Endothelial cell of umbilical vein (primary cell): ENCODE measurements at regions not wholly inside any gene's neighbourhood (a gene's known extent, or its start where the extent isn't known, plus 50 kb on each side); places are given as distances from the start of the nearest gene placed in this dataset.

Experiments used
- BruUV-seq: library from RNA; stranded (reverse); fragments of 400-500 nt; replicated peaks from 2 replicates; lab custom pipeline; 2021; lab: Mats Ljungman, UMichigan
- CTCF ChIA-PET: fragments of 300-600, 350-600 bp; sonication (Branson Sonifier 250); formaldehyde crosslinking; loops from one replicate; lab custom pipeline; 2021; ENCODE audit warnings: antibody characterized with exemption, inconsistent platforms; lab: Charles Lee
- POLR2A ChIA-PET: fragments of 300-600, 350-600 bp; sonication (Branson Sonifier 250); formaldehyde crosslinking; loops from one replicate; lab custom pipeline; 2021; ENCODE audit warnings: antibody characterized with exemption, inconsistent platforms; lab: Charles Lee
- DNase-seq: peaks from one replicate; pipeline ENCODE4 v3.0.0-alpha.2; 2011; ENCODE audit warnings: low read depth, low spot score
- FAIRE-seq: peaks from 2 replicates; lab custom pipeline; 2011; peaks lifted over from hg19 to GRCh38; lab: Jason Lieb, UNC
- H2AFZ ChIP-seq: 2 replicates; pipeline ENCODE4 v1.6.0; 2012; ENCODE audit warnings: low read depth, low read length, control low read depth, inconsistent platforms
- H3K27ac ChIP-seq: 2 replicates; pipeline ENCODE4 v1.5.1; 2011; ENCODE audit warnings: low read depth, mild to moderate bottlenecking, control low read depth, low read length, moderate library complexity; ENCODE audit not compliant: insufficient read depth
- H3K27me3 ChIP-seq, 2 experiments: 2 replicates each; pipeline versions ENCODE4 v1.6.0 to v1.6.1; 2011; ENCODE audit warnings: low read length in 2 of 2, mixed read lengths in 1 of 2; ENCODE audit not compliant: control insufficient read depth in 2 of 2, insufficient read depth in 2 of 2
- H3K36me3 ChIP-seq, 2 experiments: 2 replicates in 1 of 2; 3 replicates in 1 of 2; pipeline ENCODE4 v1.5.1; 2011; ENCODE audit warnings: low read length in 2 of 2, mild to moderate bottlenecking in 1 of 2, moderate library complexity in 1 of 2; ENCODE audit not compliant: control insufficient read depth in 2 of 2, insufficient read depth in 2 of 2; ENCODE audit errors: extremely low read depth in 1 of 2
- H3K4me1 ChIP-seq: 3 replicates; pipeline ENCODE4 v1.5.1; 2011; ENCODE audit warnings: mild to moderate bottlenecking, low read length; ENCODE audit not compliant: control insufficient read depth, insufficient read depth; ENCODE audit errors: extremely low read depth
- H3K4me2 ChIP-seq: 2 replicates; pipeline ENCODE4 v1.6.1; 2011; ENCODE audit warnings: low read length, control low read depth, mixed read lengths; ENCODE audit not compliant: insufficient read depth
- H3K4me3 ChIP-seq, 3 experiments: fragments of 200-600 bp in 1 of 3; sonication (generic), shearing (Covaris generic) in 1 of 3; replicated peaks in 1 of 3; 2 replicates each; pipeline ENCODE4 v1.5.1; 2011 to 2016; ENCODE audit warnings: control low read depth in 3 of 3, low read length in 3 of 3, mild to moderate bottlenecking in 2 of 3, inconsistent platforms in 1 of 3, low read depth in 1 of 3, moderate library complexity in 1 of 3; ENCODE audit not compliant: insufficient read depth in 1 of 3
- H3K79me2 ChIP-seq: 2 replicates; pipeline ENCODE4 v1.6.0; 2012; ENCODE audit warnings: low read length, inconsistent platforms; ENCODE audit not compliant: control insufficient read depth, insufficient read depth
- H3K9ac ChIP-seq: replicated peaks from 2 replicates; pipeline ENCODE3; 2011; ENCODE audit warnings: low read length, control low read depth; ENCODE audit not compliant: insufficient read depth; ENCODE audit errors: extremely low read depth
- H3K9me1 ChIP-seq: replicated peaks from 3 replicates; pipeline ENCODE4 v1.6.0; 2011; ENCODE audit warnings: mild to moderate bottlenecking, low read length; ENCODE audit not compliant: control insufficient read depth, insufficient read depth; ENCODE audit errors: extremely low read depth
- H3K9me3 ChIP-seq: replicated peaks from 2 replicates; pipeline ENCODE4 v1.5.1; 2012; ENCODE audit warnings: low read length, inconsistent platforms; ENCODE audit not compliant: control insufficient read depth, insufficient read depth
- H4K20me1 ChIP-seq: replicated peaks from 2 replicates; pipeline ENCODE3; 2011; ENCODE audit warnings: mild to moderate bottlenecking, low read length; ENCODE audit not compliant: control insufficient read depth, insufficient read depth; ENCODE audit errors: extremely low read depth
- EZH2 ChIP-seq: IDR thresholded peaks from 2 replicates; pipeline ENCODE4 v1.6.1; 2012; ENCODE audit warnings: borderline replicate concordance, low read depth, mild to moderate bottlenecking, moderate library complexity, low read length, inconsistent platforms; ENCODE audit not compliant: severe bottlenecking
- GATA2 ChIP-seq: IDR thresholded peaks from 2 replicates; pipeline ENCODE4 v1.7.0; 2011; ENCODE audit warnings: low read depth, mild to moderate bottlenecking, moderate library complexity, mixed read lengths, low read length; ENCODE audit not compliant: insufficient read length, insufficient read depth
- MYC ChIP-seq: IDR thresholded peaks from one replicate; pipeline ENCODE4 v1.6.1; 2011; ENCODE audit warnings: mild to moderate bottlenecking, low read depth, low read length
- POLR2A ChIP-seq: IDR thresholded peaks from 2 replicates; pipeline ENCODE4 v1.6.1; 2012; ENCODE audit warnings: low read depth, mild to moderate bottlenecking, control low read depth, low read length
- POLR2AphosphoS5 ChIP-seq: IDR thresholded peaks from 2 replicates; pipeline ENCODE4 v1.6.1; 2012; ENCODE audit warnings: low read depth, mild to moderate bottlenecking, control low read depth, low read length, moderate library complexity; ENCODE audit not compliant: insufficient read depth
- dilution Hi-C: fragments of 300-500 bp; cut with MboI; formaldehyde crosslinking; loops from one replicate; pipeline ENCODE4 v1.15.0; 2019; ENCODE audit warnings: low sequenced_read_pairs; ENCODE audit not compliant: extremely low pct_ligation_motif_present
- intact Hi-C: fragments of 100-400 bp; cut with micrococcal nuclease; formaldehyde crosslinking; loops from one replicate; pipeline ENCODE4 v1.10.0; 2022
- TF ChIP-seq, protein P1 (sequence below): IDR thresholded peaks from 2 replicates; pipeline ENCODE4 v1.6.1; 2011; ENCODE audit not compliant: insufficient read depth, insufficient read length
- TF ChIP-seq, protein P2 (sequence below), 2 donors: IDR thresholded peaks; 1 replicate in 1 of 2; 2 replicates in 1 of 2; pipeline ENCODE4 v1.5.1; 2011; ENCODE audit warnings: low read length in 2 of 2, mild to moderate bottlenecking in 2 of 2, moderate library complexity in 2 of 2, control low read depth in 1 of 2, inconsistent platforms in 1 of 2, low read depth in 1 of 2; ENCODE audit not compliant: insufficient read depth in 1 of 2; ENCODE audit errors: extremely low read depth in 1 of 2

DNA sequence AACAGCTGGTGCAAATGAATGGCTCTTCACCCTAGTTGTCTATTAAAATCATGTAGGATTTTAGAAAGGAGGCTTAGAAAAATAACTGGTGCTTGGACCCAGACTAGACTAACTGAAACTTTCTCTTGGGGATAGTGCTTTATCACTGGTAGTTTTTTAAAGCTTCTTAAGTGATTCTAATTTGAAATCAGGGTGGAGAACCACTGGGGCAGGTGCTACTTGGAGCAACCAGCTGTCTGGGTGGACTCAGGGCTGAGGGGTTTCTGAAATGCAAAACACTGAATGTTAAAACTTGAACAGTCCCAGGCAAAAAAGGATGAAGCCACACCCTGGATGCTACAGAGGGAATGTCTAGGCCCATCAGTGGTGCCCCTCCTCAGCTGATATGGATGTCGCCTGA is 81.2 kb downstream of the PXDC1 start:
- DNase-seq (no peak), FAIRE-seq (no peak)
- ChIA-PET CTCF (no interaction called here), POLR2A (no interaction called here)
- BruUV-seq, result no TSS peak
- Histone ChIP-seq H3K9me3 (no peaks in the 10 kb centered on the region), H3K27ac (no peak overlapping the region), H3K4me2 (no peak overlapping the region), H3K27me3 (no peaks in the 10 kb centered on the region), H4K20me1 (no peaks in the 10 kb centered on the region), H3K4me1 (no peaks in the 10 kb centered on the region), H3K9ac (no peak overlapping the region), H3K9me1 (no peaks in the 10 kb centered on the region), H2AFZ (no peak overlapping the region), H3K36me3 (no peaks in the 10 kb centered on the region), H3K79me2 (no peaks in the 10 kb centered on the region), H3K4me3 (no peak overlapping the region)
- no peak for TF ChIP-seq MYC
- TF ChIP-seq POLR2A, result no peak
- no peak for TF ChIP-seq GATA2
- dilution Hi-C loops (no loop called here), intact Hi-C loops (no loop called here)

DNA sequence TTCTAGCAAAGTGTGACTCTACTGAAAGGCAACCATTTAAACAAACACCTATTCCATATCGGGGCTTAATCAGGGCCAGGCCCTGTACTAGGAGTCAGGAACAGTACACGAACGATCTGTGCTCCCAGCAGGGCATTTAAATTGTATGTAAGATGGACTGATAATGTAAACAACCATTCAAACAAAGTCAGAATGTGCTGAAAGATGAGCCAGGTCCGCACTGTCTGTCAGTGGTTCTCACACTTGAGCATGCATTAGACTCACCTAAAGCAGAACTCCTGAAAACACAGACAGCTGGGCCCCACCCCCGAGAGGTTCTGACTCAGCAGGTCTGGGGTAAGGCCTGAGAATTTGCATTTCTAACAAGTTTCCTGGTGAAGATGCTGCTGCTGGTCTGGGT is 81.6 kb downstream of the PXDC1 start:
- BruUV-seq, result no TSS peak
- no peaks in the 10 kb centered on the region for H3K36me3 ChIP-seq
- dilution Hi-C loops, result no loop called here
- ChIA-PET POLR2A (no interaction called here), CTCF (no interaction called here)
- H3K9ac ChIP-seq, result no peak overlapping the region
- no peak for DNase-seq
- no peak overlapping the region for H3K27ac ChIP-seq
- H3K9me3 ChIP-seq, result no peaks in the 10 kb centered on the region
- peaks cover 0 to 3% of the 10 kb centered on the region in 2 experiments for H3K27me3 ChIP-seq
- no peaks in the 10 kb centered on the region for H3K9me1 ChIP-seq
- no peak overlapping the region for H3K4me3 ChIP-seq
- intact Hi-C loops, result no loop called here
- no peaks in the 10 kb centered on the region for H3K79me2 ChIP-seq
- no peak overlapping the region for H2AFZ ChIP-seq
- no peaks in the 10 kb centered on the region for H3K4me1 ChIP-seq
- H3K4me2 ChIP-seq, result no peak overlapping the region
- FAIRE-seq, result no peak
- H4K20me1 ChIP-seq, result no peaks in the 10 kb centered on the region
- TF ChIP-seq, protein P1, sequence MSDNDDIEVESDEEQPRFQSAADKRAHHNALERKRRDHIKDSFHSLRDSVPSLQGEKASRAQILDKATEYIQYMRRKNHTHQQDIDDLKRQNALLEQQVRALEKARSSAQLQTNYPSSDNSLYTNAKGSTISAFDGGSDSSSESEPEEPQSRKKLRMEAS, result no peak
- TF ChIP-seq, protein P2, sequence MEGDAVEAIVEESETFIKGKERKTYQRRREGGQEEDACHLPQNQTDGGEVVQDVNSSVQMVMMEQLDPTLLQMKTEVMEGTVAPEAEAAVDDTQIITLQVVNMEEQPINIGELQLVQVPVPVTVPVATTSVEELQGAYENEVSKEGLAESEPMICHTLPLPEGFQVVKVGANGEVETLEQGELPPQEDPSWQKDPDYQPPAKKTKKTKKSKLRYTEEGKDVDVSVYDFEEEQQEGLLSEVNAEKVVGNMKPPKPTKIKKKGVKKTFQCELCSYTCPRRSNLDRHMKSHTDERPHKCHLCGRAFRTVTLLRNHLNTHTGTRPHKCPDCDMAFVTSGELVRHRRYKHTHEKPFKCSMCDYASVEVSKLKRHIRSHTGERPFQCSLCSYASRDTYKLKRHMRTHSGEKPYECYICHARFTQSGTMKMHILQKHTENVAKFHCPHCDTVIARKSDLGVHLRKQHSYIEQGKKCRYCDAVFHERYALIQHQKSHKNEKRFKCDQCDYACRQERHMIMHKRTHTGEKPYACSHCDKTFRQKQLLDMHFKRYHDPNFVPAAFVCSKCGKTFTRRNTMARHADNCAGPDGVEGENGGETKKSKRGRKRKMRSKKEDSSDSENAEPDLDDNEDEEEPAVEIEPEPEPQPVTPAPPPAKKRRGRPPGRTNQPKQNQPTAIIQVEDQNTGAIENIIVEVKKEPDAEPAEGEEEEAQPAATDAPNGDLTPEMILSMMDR (IDR thresholded peaks at IDR 0.05; ENCODE audit: extremely low read depth in 1 of 2, insufficient read depth in 1 of 2, low read depth in 1 of 2, low read length in 2 of 2), result no peak
- TF ChIP-seq POLR2A, result no peak
- no peak for TF ChIP-seq EZH2
- TF ChIP-seq POLR2AphosphoS5, result no peak
